Colonic mucosa (tissue), 4 donors: ENCODE measurements at regions not wholly inside any gene's neighbourhood (a gene's known extent, or its start where the extent isn't known, plus 50 kb on each side); places are given as distances from the start of the nearest gene placed in this dataset.

Experiments used
- DNase-seq: peaks from one replicate; pipeline ENCODE4 v3.0.0-alpha.2; 2020
- H3K27ac ChIP-seq: fragments of 200-600 bp; one replicate; pipeline ENCODE4 v1.8.0; 2021
- H3K27me3 ChIP-seq: fragments of 200-600 bp; one replicate; pipeline ENCODE4 v1.8.0; 2021
- H3K36me3 ChIP-seq: fragments of 200-600 bp; one replicate; pipeline ENCODE4 v1.8.0; 2021
- H3K4me1 ChIP-seq: fragments of 200-600 bp; one replicate; pipeline ENCODE4 v1.8.0; 2021; ENCODE audit warnings: mild to moderate bottlenecking
- H3K4me3 ChIP-seq: fragments of 200-600 bp; one replicate; pipeline ENCODE4 v1.8.0; 2021
- H3K9ac ChIP-seq, 2 donors: one replicate each; pipeline ENCODE4 v1.7.0; 2013; ENCODE audit warnings: control low read depth in 2 of 2, low read depth in 2 of 2, low read length in 2 of 2
- H3K9me3 ChIP-seq: fragments of 200-600 bp; one replicate; pipeline ENCODE4 v1.8.0; 2021
- intact Hi-C: fragments of 100-400 bp; cut with DNase I; formaldehyde crosslinking; loops from one replicate; pipeline ENCODE4 v1.14.1; 2022
- TF ChIP-seq, protein P1 (sequence below): fragments of 200-600 bp; IDR thresholded peaks from one replicate; pipeline ENCODE4 v1.8.0; 2022; ENCODE audit warnings: antibody characterized with exemption, mild to moderate bottlenecking
- donor health status: healthy.
- donor health status: DM: no; HTN: no; CAD: no.
- donor health status: DM: no; HTN: no; CAD: no.

DNA sequence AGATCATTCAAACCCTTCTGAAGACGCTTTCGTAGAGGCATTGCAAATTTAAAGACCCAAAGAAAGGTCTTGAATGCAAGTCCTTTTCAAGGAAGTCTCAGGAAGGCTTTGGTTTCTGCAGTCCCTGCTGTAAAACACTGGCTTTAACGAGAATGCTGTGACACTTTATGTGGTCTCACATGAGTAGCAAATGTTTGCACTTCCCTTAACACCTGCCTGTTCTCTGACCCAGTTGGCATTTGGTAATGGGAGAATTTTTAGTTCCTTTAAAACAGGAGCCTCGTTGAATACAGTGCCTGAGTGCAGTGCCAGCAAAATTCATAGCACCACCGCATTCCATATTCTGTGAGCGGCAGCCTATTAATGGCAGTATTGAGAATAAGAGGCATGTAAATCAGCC lies 330.5 kb upstream of the PRKX start:
- Histone ChIP-seq H3K27me3 (no peaks in the 10 kb centered on the region), H3K4me1 (no peaks in the 10 kb centered on the region), H3K27ac (no peak overlapping the region), H3K9me3 (no peaks in the 10 kb centered on the region), H3K4me3 (no peak overlapping the region), H3K36me3 (no peaks in the 10 kb centered on the region), H3K9ac (no peak overlapping the region)
- TF ChIP-seq, protein P1, sequence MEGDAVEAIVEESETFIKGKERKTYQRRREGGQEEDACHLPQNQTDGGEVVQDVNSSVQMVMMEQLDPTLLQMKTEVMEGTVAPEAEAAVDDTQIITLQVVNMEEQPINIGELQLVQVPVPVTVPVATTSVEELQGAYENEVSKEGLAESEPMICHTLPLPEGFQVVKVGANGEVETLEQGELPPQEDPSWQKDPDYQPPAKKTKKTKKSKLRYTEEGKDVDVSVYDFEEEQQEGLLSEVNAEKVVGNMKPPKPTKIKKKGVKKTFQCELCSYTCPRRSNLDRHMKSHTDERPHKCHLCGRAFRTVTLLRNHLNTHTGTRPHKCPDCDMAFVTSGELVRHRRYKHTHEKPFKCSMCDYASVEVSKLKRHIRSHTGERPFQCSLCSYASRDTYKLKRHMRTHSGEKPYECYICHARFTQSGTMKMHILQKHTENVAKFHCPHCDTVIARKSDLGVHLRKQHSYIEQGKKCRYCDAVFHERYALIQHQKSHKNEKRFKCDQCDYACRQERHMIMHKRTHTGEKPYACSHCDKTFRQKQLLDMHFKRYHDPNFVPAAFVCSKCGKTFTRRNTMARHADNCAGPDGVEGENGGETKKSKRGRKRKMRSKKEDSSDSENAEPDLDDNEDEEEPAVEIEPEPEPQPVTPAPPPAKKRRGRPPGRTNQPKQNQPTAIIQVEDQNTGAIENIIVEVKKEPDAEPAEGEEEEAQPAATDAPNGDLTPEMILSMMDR = no peak
- intact Hi-C loops = no loop called here
- peak; percentile 18 for DNase-seq

DNA sequence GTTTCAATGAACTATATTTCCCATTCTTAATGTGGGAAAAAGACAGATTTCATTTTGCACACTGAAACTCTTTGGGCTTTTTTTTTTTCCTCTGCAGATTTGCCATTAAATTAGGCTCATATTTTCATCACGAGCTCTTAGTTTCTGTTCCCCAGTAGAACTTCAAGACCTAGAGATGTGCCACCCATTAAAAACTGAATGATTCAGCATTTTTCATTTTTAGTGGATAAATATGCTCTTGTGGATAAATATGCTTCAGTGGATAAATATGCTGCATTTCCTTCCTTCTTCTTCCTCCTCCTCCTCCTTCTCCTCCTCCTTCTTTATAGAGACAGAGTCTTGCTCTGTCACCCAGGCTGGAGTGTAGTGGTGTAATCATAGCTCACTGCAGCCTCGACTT lies 322.4 kb upstream of the PRKX start:
- intact Hi-C loops = no loop called here
- TF ChIP-seq, protein P1 = no peak

DNA sequence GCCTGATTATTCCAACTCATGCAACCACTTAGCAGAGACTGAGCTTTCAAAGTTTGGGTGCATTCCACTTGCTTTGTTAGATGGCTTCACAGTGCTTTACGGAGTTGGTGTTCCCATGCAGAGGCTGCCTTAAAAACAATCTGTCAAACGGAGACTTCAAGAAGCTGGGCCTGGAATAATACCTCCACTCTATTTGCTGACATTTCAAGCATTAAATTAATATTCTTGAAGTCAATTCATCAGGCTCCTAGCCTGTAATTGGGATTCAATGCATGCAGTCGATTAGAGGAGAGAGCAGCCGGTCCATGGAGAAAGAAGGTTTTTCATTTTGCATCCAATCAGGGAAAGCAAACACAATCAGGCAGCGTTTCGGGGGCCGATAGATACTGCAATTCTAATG lies 314.7 kb upstream of the PRKX start:
- Histone ChIP-seq H3K4me1 (no peaks in the 10 kb centered on the region), H3K9ac (no peak overlapping the region), H3K4me3 (no peak overlapping the region), H3K36me3 (no peaks in the 10 kb centered on the region), H3K9me3 (no peaks in the 10 kb centered on the region), H3K27ac (no peak overlapping the region), H3K27me3 (no peaks in the 10 kb centered on the region)
- intact Hi-C loops = no loop called here
- TF ChIP-seq, protein P1 = no peak
- DNase-seq = no peak

More for the DNA sequence above, 322.4 kb upstream of the PRKX start:
- H3K4me1 ChIP-seq = no peaks in the 10 kb centered on the region
- no peaks in the 10 kb centered on the region for H3K27me3 ChIP-seq
- no peak for DNase-seq
- no peaks in the 10 kb centered on the region for H3K36me3 ChIP-seq
- H3K27ac ChIP-seq = no peak overlapping the region
- no peaks in the 10 kb centered on the region for H3K9me3 ChIP-seq
- H3K4me3 ChIP-seq = no peak overlapping the region
- no peak overlapping the region for H3K9ac ChIP-seq

DNA sequence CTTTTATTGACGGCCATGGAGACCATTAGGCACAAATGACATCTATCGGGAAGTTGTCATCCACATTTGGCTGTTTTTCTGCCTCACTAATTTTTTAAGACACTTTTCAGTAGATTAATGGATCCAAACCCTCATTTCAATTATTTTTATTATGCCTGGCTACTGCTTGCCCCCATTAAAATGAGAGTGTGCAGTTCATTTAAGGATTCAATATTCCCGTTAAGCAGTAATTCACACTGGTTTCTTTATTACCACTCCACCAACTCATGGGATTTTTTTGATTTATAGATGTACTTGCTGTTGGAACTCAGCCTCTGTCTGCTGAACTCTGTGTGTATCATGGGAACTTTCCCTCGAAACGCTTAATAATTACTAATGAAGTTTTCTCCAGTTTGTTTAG lies 291.8 kb upstream of the PRKX start:
- H3K9me3 ChIP-seq = no peaks in the 10 kb centered on the region
- H3K4me3 ChIP-seq = no peak overlapping the region
- TF ChIP-seq, protein P1 = no peak
- intact Hi-C loops = no loop called here
- H3K27me3 ChIP-seq = no peaks in the 10 kb centered on the region
- no peaks in the 10 kb centered on the region for H3K4me1 ChIP-seq
- H3K36me3 ChIP-seq = no peaks in the 10 kb centered on the region
- H3K27ac ChIP-seq = no peak overlapping the region
- H3K9ac ChIP-seq = no peak overlapping the region
- no peak for DNase-seq

DNA sequence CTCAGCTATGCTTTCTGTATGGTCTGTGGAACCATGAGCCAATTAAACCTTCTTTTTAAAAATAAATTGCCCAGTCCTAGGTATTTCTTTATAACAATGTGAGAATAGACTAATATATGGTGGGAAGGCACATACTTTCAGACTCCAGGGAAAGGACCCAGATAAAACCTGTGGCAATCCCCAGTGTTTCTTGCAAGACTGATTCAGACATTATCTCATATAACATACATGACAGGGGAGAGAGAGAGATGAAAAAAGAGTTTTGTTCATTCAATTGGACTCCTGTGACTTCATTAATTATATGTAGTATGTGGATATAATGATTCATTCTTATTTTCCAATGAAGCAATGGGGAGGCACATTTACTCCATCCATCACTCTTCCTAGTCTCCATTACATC lies 291.4 kb upstream of the PRKX start:
- intact Hi-C loops = no loop called here
- Histone ChIP-seq H3K9ac (no peak overlapping the region), H3K4me3 (no peak overlapping the region), H3K27ac (no peak overlapping the region), H3K4me1 (no peaks in the 10 kb centered on the region), H3K36me3 (no peaks in the 10 kb centered on the region), H3K9me3 (no peaks in the 10 kb centered on the region), H3K27me3 (no peaks in the 10 kb centered on the region)
- TF ChIP-seq, protein P1 = no peak
- no peak for DNase-seq

DNA sequence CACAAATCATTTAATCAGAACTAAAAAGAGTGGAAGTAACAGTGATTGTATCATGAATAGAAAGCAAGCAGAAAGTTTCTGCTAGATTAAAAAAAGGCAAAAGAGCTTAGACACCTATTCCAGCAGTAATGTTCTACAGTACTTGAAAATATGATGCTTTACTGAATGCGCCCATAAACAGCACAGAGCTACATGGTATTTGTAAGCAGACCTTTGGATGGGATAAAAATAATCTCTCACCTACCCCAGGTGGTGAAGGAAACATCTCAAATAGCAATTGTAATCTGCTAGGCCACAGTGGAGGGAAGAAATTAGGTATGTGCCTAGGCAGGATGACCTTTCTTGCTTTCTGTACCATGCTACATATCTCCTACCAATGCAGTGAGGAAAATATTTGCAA lies 280.9 kb upstream of the PRKX start:
- no peak for DNase-seq
- no peak overlapping the region for H3K9ac ChIP-seq
- TF ChIP-seq, protein P1 = no peak
- no peaks in the 10 kb centered on the region for H3K27me3 ChIP-seq
- H3K27ac ChIP-seq = no peak overlapping the region
- H3K9me3 ChIP-seq = no peaks in the 10 kb centered on the region
- intact Hi-C loops = no loop called here
- H3K4me3 ChIP-seq = no peak overlapping the region
- no peaks in the 10 kb centered on the region for H3K36me3 ChIP-seq
- H3K4me1 ChIP-seq = no peaks in the 10 kb centered on the region
